GM12891 (cell line): ENCODE measurements at regions not wholly inside any gene's neighbourhood (a gene's known extent, or its start where the extent isn't known, plus 50 kb on each side); places are given as distances from the start of the nearest gene placed in this dataset.
"Not testable (repeated sequence)": the region's sequence is repeated elsewhere in the genome, so short reads cannot be mapped to it uniquely, and the experiment has no call there.

ENCODE experiments used
- POLR2A ChIP-seq: IDR thresholded peaks from 2 replicates; pipeline ENCODE4 v1.6.1; 2011; ENCODE audit warnings: low read depth, low read length, control low read depth
- POLR2AphosphoS5 ChIP-seq: IDR thresholded peaks from 2 replicates; pipeline ENCODE4 v1.6.1; 2011; ENCODE audit warnings: low read depth, low read length, control low read depth
- SPI1 ChIP-seq: IDR thresholded peaks from 2 replicates; pipeline ENCODE4 v1.6.1; 2011; ENCODE audit warnings: low read depth, low read length, control low read depth
- TAF1 ChIP-seq: IDR thresholded peaks from 2 replicates; pipeline ENCODE4 v1.6.1; 2011; ENCODE audit warnings: low read depth, low read length, control low read depth

- not testable (repeated sequence) for TF ChIP-seq POLR2A, POLR2AphosphoS5, SPI1, TAF1
Measured at GRCh38 chr6:137814030-137814429, 53.0 kb upstream of the TNFAIP3 start.
